Heart left ventricle (tissue), 13 donors: ENCODE measurements at regions not wholly inside any gene's neighbourhood (a gene's known extent, or its start where the extent isn't known, plus 50 kb on each side); places are given as distances from the start of the nearest gene placed in this dataset.

Source experiments
- POLR2A ChIP-seq, 2 donors: fragments of 450-650 bp; IDR thresholded peaks; one replicate each; pipeline ENCODE4 v1.6.1; 2017; ENCODE audit warnings: antibody characterized with exemption in 2 of 2, mild to moderate bottlenecking in 2 of 2, moderate library complexity in 2 of 2
- TF ChIP-seq, protein P1 (sequence below), 12 donors: fragments of 200-600 bp; sonication (generic) in 4 of 12; IDR thresholded peaks; one replicate each; pipeline versions ENCODE4 v1.5.0 to v1.8.0; 2018 to 2022; ENCODE audit warnings: antibody characterized with exemption in 12 of 12, mild to moderate bottlenecking in 5 of 12
- donor health status: ischemic (EF 13 %, LVEDD 7.1; RV severe dilation, severe dysfunction).
- donor health status: DM: no; HTN: yes; CAD: no.
- donor health status: DM: no; HTN: no; CAD: no.
- donor health status: ischemic (EF 25% LVEDD 6.9; RV normal size, moderate dysfunction).
- donor health status: ischemic (EF 25% LVEDD 5.7; RV mildly dilated, moderate dysfunction).
- donor health status: ischemic (EF 35%, LVEDD 5.7; RV mildly dilated, moderate dysfunction).
- donor health status: nonischemic (EF 11% LVEDD 7.7; RV severe dilation, severe dysfunction).
- donor health status: DM: yes; HTN: yes; CAD: no.
- donor health status: PGD.
- donor health status: ischemic (EF 29% LVEDD 5.4; RV normal size, mild dysfunction).
- donor health status: nonischemic (EF 23%, LVEDD 6.1; RV moderate dilation, normal function).

DNA sequence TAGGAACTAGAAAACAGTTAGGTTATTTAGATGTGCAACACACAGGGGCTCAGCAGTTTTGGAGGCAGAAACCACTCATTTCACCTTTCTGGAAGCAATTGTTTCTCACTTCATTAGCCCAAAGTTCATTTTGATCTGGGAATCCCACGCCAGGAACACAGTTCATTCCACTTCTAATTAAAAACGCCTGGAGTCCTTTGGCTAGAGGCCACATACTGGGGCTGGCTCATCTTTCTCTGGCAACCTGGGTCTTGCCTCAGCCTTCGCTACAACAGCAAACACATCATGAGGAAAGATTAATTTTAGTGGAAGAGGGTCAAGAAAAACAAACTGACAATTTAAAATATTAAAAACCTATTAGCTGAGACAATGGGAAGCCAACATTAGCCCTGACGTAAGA, 69.7 kb downstream of the RFPL4B start:
- TF ChIP-seq, protein P1, sequence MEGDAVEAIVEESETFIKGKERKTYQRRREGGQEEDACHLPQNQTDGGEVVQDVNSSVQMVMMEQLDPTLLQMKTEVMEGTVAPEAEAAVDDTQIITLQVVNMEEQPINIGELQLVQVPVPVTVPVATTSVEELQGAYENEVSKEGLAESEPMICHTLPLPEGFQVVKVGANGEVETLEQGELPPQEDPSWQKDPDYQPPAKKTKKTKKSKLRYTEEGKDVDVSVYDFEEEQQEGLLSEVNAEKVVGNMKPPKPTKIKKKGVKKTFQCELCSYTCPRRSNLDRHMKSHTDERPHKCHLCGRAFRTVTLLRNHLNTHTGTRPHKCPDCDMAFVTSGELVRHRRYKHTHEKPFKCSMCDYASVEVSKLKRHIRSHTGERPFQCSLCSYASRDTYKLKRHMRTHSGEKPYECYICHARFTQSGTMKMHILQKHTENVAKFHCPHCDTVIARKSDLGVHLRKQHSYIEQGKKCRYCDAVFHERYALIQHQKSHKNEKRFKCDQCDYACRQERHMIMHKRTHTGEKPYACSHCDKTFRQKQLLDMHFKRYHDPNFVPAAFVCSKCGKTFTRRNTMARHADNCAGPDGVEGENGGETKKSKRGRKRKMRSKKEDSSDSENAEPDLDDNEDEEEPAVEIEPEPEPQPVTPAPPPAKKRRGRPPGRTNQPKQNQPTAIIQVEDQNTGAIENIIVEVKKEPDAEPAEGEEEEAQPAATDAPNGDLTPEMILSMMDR (IDR thresholded peaks at IDR 0.05): no peak
- no peak for TF ChIP-seq POLR2A (IDR thresholded peaks at IDR 0.05)
